Panc1 (cell line): ENCODE measurements at regions not wholly inside any gene's neighbourhood (a gene's known extent, or its start where the extent isn't known, plus 50 kb on each side); places are given as distances from the start of the nearest gene placed in this dataset.

Experiments used
- CTCF ChIP-seq: fragments of 450-650 bp; IDR thresholded peaks from 2 replicates; pipeline ENCODE4 v1.5.1; 2017; ENCODE audit warnings: mild to moderate bottlenecking
- POLR2AphosphoS5 ChIP-seq: IDR thresholded peaks from 2 replicates; pipeline ENCODE4 v1.6.1; 2012; ENCODE audit warnings: mild to moderate bottlenecking, low read depth, low read length, moderate library complexity
- SIN3A ChIP-seq: IDR thresholded peaks from 2 replicates; pipeline ENCODE4 v1.6.1; 2012; ENCODE audit warnings: low read depth, mild to moderate bottlenecking, low read length, moderate library complexity, borderline replicate concordance; ENCODE audit not compliant: insufficient read depth
- TCF7L2 ChIP-seq: IDR thresholded peaks from 2 replicates; pipeline ENCODE4 v1.6.1; 2011; ENCODE audit warnings: mild to moderate bottlenecking, low read depth, low read length, inconsistent platforms

DNA sequence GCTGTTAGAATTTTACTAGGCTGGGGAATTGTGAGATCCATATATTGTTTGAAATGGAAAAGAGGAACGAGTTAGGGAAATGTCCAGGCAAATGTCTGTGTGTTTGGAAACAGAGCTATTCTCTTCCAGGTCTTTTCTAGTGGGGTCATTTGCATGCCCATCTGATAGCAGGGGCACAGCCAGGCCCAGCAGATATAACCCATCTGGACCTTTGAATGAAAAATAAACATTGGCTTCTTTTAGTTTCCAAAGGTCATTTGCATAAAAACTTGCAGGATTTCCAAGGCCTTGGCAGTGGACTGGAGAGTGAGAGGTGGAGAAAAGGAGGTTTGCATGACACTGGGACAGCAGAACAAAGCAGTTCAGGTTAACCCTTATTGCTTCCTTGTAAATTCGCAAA is 188.0 kb upstream of the GPR26 start:
- TF ChIP-seq TCF7L2 (no peak), CTCF (no peak), POLR2AphosphoS5 (no peak), SIN3A (no peak)
